ENCODE measurements at regions not wholly inside any gene's neighbourhood (a gene's known extent, or its start where the extent isn't known, plus 50 kb on each side); places are given as distances from the start of the nearest gene placed in this dataset.

- Histone ChIP-seq H3K36me3 (ENCODE audit: control insufficient read depth, insufficient read depth, low read length) (no peaks in the 10 kb centered on the region), H3K4me3 (ENCODE audit: low read depth, low read length) (no peak overlapping the region), H3K27me3 (ENCODE audit: control insufficient read depth, insufficient read depth, low read length) (no peaks in the 10 kb centered on the region)
- TF ChIP-seq CTCF (IDR thresholded peaks at IDR 0.05; ENCODE audit: insufficient read depth, low read length, poor library complexity, severe bottlenecking) = no peak
- DNase-seq (ENCODE audit: low read depth) = no peak
Measured at GRCh38 chr15:87083201-87083600, 1003.5 kb downstream of the AGBL1 start.

GRCh38 chr15:87082581-87082980, 1002.9 kb downstream of the AGBL1 start:
- no peak for DNase-seq (ENCODE audit: low read depth)
- Histone ChIP-seq H3K4me3 (ENCODE audit: low read depth, low read length) (no peak overlapping the region), H3K27me3 (ENCODE audit: control insufficient read depth, insufficient read depth, low read length) (no peaks in the 10 kb centered on the region), H3K36me3 (ENCODE audit: control insufficient read depth, insufficient read depth, low read length) (no peaks in the 10 kb centered on the region)
- TF ChIP-seq CTCF (IDR thresholded peaks at IDR 0.05; ENCODE audit: insufficient read depth, low read length, poor library complexity, severe bottlenecking) = no peak

GRCh38 chr15:87080547-87080946, 1000.9 kb downstream of the AGBL1 start:
- no peaks in the 10 kb centered on the region for H3K27me3 ChIP-seq (ENCODE audit: control insufficient read depth, insufficient read depth, low read length)
- DNase-seq (ENCODE audit: low read depth) = no peak
- H3K36me3 ChIP-seq (ENCODE audit: control insufficient read depth, insufficient read depth, low read length) = no peaks in the 10 kb centered on the region
- H3K4me3 ChIP-seq (ENCODE audit: low read depth, low read length) = no peak overlapping the region
- no peak for TF ChIP-seq CTCF (IDR thresholded peaks at IDR 0.05; ENCODE audit: insufficient read depth, low read length, poor library complexity, severe bottlenecking)

Data from kidney epithelial cell (primary cell).